ENCODE measurements at regions not wholly inside any gene's neighbourhood (a gene's known extent, or its start where the extent isn't known, plus 50 kb on each side); places are given as distances from the start of the nearest gene placed in this dataset.
"Not testable (repeated sequence)": the region's sequence is repeated elsewhere in the genome, so short reads cannot be mapped to it uniquely, and the experiment has no call there.

GRCh38 chr3:18099611-18100010 is 325.5 kb downstream of the SATB1 start:
- intact Hi-C loops (cut with DNase I) = no loop called here

GRCh38 chr3:18098960-18099587 is 326.1 kb downstream of the SATB1 start:
- DNase-seq (ENCODE audit: missing footprints) (no peak), ATAC-seq (no peak)
- intact Hi-C loops (cut with DNase I) = no loop called here

More at GRCh38 chr3:18099611-18100010, 325.5 kb downstream of the SATB1 start:
- ATAC-seq = no peak
- no peak for DNase-seq (ENCODE audit: missing footprints)

GRCh38 chr3:18097989-18098388 is 327.1 kb downstream of the SATB1 start:
- DNase-seq (ENCODE audit: missing footprints) (no peak), ATAC-seq (no peak)
- intact Hi-C loops (cut with DNase I) = no loop called here

GRCh38 chr3:18097473-18097872 is 327.7 kb downstream of the SATB1 start:
- DNase-seq (ENCODE audit: missing footprints) (no peak), ATAC-seq (no peak)
- intact Hi-C loops (cut with DNase I) = no loop called here

GRCh38 chr3:18092726-18093125 is 332.4 kb downstream of the SATB1 start:
- DNase-seq (ENCODE audit: missing footprints) (no peak), ATAC-seq (no peak)
- intact Hi-C loops (cut with DNase I) = no loop called here

- ATAC-seq (no peak), DNase-seq (ENCODE audit: missing footprints) (no peak)
- intact Hi-C loops (cut with DNase I) = no loop called here
Measured at GRCh38 chr3:18090377-18090776, 334.8 kb downstream of the SATB1 start.

GRCh38 chr3:18087988-18088387 is 337.2 kb downstream of the SATB1 start:
- ATAC-seq (no peak), DNase-seq (ENCODE audit: missing footprints) (no peak)
- intact Hi-C loops (cut with DNase I) = no loop called here

GRCh38 chr3:18086760-18087159 is 338.4 kb downstream of the SATB1 start:
- ATAC-seq (no peak), DNase-seq (ENCODE audit: missing footprints) (no peak)
- intact Hi-C loops (cut with DNase I) = no loop called here

GRCh38 chr3:18086078-18086477 is 339.1 kb downstream of the SATB1 start:
- intact Hi-C loops (cut with DNase I) = no loop called here
- no peak for DNase-seq (ENCODE audit: missing footprints)
- no peak for ATAC-seq

- DNase-seq (ENCODE audit: missing footprints) (no peak), ATAC-seq (no peak)
- intact Hi-C loops (cut with DNase I) = no loop called here
Measured at GRCh38 chr3:18085429-18085828, 339.7 kb downstream of the SATB1 start.

GRCh38 chr3:18083273-18083590 is 340.8 kb upstream of the TBC1D5 start:
- ATAC-seq; DNase-seq (ENCODE audit: missing footprints); intact Hi-C loops (cut with DNase I): not testable (repeated sequence)

GRCh38 chr3:18082551-18083272 is 340.3 kb upstream of the TBC1D5 start:
- DNase-seq (ENCODE audit: missing footprints) = no peak
- no peak for ATAC-seq
- intact Hi-C loops (cut with DNase I) = no loop called here

GRCh38 chr3:18080198-18080689 is 337.8 kb upstream of the TBC1D5 start:
- intact Hi-C loops (cut with DNase I) = no loop called here
- DNase-seq (ENCODE audit: missing footprints) (no peak), ATAC-seq (no peak)

- DNase-seq (ENCODE audit: missing footprints) = no peak
- intact Hi-C loops (cut with DNase I) = no loop called here
- ATAC-seq = no peak
Measured at GRCh38 chr3:18079739-18080138, 337.3 kb upstream of the TBC1D5 start.

- no peak for DNase-seq (ENCODE audit: missing footprints)
- intact Hi-C loops (cut with DNase I) = no loop called here
- ATAC-seq = no peak
Measured at GRCh38 chr3:18079062-18079461, 336.6 kb upstream of the TBC1D5 start.

GRCh38 chr3:18077128-18077840 is 334.9 kb upstream of the TBC1D5 start:
- no peak for DNase-seq (ENCODE audit: missing footprints)
- intact Hi-C loops (cut with DNase I) = no loop called here
- no peak for ATAC-seq

GRCh38 chr3:18076301-18076700 is 333.9 kb upstream of the TBC1D5 start:
- ATAC-seq (no peak), DNase-seq (ENCODE audit: missing footprints) (no peak)
- intact Hi-C loops (cut with DNase I) = no loop called here

GRCh38 chr3:18075799-18076198 is 333.4 kb upstream of the TBC1D5 start:
- ATAC-seq (no peak), DNase-seq (ENCODE audit: missing footprints) (no peak)
- intact Hi-C loops (cut with DNase I) = no loop called here

GRCh38 chr3:18071833-18072232 is 329.4 kb upstream of the TBC1D5 start:
- ATAC-seq (no peak), DNase-seq (ENCODE audit: missing footprints) (no peak)
- intact Hi-C loops (cut with DNase I) = no loop called here

GRCh38 chr3:18070944-18071343 is 328.5 kb upstream of the TBC1D5 start:
- intact Hi-C loops (cut with DNase I) = no loop called here
- ATAC-seq = no peak
- no peak for DNase-seq (ENCODE audit: missing footprints)
